H1 (cell line): ENCODE measurements at regions not wholly inside any gene's neighbourhood (a gene's known extent, or its start where the extent isn't known, plus 50 kb on each side); places are given as distances from the start of the nearest gene placed in this dataset.

Experiments
- EP300 ChIP-seq, 2 experiments: IDR thresholded peaks; 1 replicate in 1 of 2; 2 replicates in 1 of 2; pipeline ENCODE4 v1.6.1; 2011 to 2012; ENCODE audit warnings: low read depth in 2 of 2, low read length in 2 of 2, mild to moderate bottlenecking in 2 of 2, borderline replicate concordance in 1 of 2, inconsistent platforms in 1 of 2, moderate library complexity in 1 of 2
- POLR2AphosphoS5 ChIP-seq: IDR thresholded peaks from 2 replicates; pipeline ENCODE4 v1.6.1; 2011; ENCODE audit warnings: low read depth, low read length
- RFX5 ChIP-seq: IDR thresholded peaks from 2 replicates; pipeline ENCODE4 v1.6.1; 2011; ENCODE audit warnings: low read depth, low read length, improper control_type of control experiment, borderline replicate concordance
- SIX5 ChIP-seq: IDR thresholded peaks from 2 replicates; pipeline ENCODE4 v1.6.1; 2011; ENCODE audit warnings: mild to moderate bottlenecking, low read depth, low read length
- TBP ChIP-seq: IDR thresholded peaks from 2 replicates; pipeline ENCODE4 v1.6.1; 2011; ENCODE audit warnings: low read depth, low read length, improper control_type of control experiment
- TF ChIP-seq, protein P1 (sequence below), 3 experiments: IDR thresholded peaks; 1 replicate in 2 of 3; 2 replicates in 1 of 3; pipeline versions ENCODE4 v1.5.1 to v1.6.1; 2011; ENCODE audit warnings: low read length in 3 of 3, mild to moderate bottlenecking in 3 of 3, inconsistent platforms in 2 of 3, low read depth in 1 of 3, moderate library complexity in 1 of 3; ENCODE audit not compliant: insufficient read depth in 1 of 3; ENCODE audit errors: control extremely low read depth in 1 of 3

DNA sequence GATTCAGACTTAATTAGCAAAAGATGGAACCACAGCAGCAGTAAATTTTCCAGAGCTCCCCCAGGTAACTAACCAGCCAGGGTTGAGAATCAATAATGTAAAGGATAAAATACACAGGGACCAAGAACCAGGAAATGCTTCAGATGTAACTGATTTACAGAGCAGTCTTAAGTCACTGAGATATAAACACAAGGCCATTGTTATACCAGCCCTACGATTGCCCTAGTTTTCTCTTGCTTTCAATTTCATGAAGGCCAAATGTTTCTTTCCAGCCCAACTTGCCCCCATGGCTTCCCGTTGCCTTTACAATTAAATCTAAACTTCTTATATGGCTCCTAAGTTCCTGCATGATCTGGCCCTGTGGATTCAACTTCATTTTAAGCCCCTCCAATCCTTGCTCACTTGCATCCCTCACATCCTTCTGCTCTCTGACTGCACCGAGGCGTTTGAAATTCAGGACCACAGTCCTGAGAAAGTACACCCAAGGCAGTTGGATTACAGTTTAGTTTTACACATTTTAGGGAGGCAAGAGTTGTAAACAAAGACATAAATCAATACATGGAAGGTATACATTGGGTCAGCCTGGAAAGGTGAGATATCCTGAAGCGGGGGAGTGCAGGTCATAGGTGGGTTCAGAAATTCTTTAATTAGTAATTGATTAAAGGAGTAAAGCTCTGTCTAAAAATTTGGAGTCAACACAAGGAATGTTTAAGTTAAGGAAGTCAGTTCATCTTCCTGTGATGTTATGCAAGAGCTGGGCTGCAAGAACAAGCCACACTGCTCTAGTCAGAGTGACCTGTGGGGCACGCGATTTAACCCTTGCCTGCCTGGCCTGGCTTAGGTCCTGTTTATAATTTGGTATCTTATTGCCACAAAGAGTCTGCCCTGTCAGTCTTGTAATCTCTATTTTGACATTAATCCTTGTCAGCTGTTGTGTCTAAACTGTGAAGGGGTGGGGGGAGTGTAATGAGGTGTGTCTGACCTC is 69.9 kb upstream of the COG2 start:
- TF ChIP-seq EP300 (IDR thresholded peaks at IDR 0.05; ENCODE audit: borderline replicate concordance in 1 of 2, low read depth in 2 of 2, low read length in 2 of 2): no peak
- no peak for TF ChIP-seq SIX5
- no peak for TF ChIP-seq TBP
- TF ChIP-seq RFX5: no peak
- TF ChIP-seq, protein P1, sequence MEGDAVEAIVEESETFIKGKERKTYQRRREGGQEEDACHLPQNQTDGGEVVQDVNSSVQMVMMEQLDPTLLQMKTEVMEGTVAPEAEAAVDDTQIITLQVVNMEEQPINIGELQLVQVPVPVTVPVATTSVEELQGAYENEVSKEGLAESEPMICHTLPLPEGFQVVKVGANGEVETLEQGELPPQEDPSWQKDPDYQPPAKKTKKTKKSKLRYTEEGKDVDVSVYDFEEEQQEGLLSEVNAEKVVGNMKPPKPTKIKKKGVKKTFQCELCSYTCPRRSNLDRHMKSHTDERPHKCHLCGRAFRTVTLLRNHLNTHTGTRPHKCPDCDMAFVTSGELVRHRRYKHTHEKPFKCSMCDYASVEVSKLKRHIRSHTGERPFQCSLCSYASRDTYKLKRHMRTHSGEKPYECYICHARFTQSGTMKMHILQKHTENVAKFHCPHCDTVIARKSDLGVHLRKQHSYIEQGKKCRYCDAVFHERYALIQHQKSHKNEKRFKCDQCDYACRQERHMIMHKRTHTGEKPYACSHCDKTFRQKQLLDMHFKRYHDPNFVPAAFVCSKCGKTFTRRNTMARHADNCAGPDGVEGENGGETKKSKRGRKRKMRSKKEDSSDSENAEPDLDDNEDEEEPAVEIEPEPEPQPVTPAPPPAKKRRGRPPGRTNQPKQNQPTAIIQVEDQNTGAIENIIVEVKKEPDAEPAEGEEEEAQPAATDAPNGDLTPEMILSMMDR (IDR thresholded peaks at IDR 0.05; ENCODE audit: control extremely low read depth in 1 of 3, insufficient read depth in 1 of 3, low read depth in 1 of 3, low read length in 3 of 3): no peak
- no peak for TF ChIP-seq POLR2AphosphoS5
